ENCODE measurements at regions not wholly inside any gene's neighbourhood (a gene's known extent, or its start where the extent isn't known, plus 50 kb on each side); places are given as distances from the start of the nearest gene placed in this dataset.
"Not testable (repeated sequence)": the region's sequence is repeated elsewhere in the genome, so short reads cannot be mapped to it uniquely, and the experiment has no call there.

DNA sequence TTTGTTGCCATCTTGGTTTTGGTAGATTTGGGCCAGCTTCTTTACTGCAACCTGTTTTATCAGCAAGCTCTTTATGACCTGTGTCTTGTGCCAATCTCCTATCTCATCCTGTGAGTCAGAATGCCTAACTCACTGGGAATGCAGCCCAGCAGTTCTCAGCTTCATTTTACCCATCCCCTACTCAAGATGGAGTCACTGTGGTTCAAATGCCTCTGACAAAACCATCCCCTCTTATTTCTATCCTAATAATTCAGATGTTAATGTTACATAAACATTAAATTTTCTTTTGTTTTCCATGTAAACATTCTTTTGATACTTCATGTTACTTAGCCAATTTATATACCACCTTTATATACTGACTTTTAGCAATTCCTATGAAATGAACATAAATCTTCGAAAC lies 746.3 kb downstream of the CDH18 start:
- dilution Hi-C loops (cut with MboI; ENCODE audit: extremely low pct_ligation_motif_present, low sequenced_read_pairs), result no loop called here
- Histone ChIP-seq H3K4me3 (ENCODE audit: control insufficient read depth in 2 of 3, extremely low read depth in 1 of 3, insufficient read depth in 2 of 3, low read depth in 1 of 3, low read length in 3 of 3) (no peak overlapping the region), H3K9me3 (ENCODE audit: control insufficient read depth, low read depth, low read length) (peaks cover 2% of the 10 kb centered on the region), H3K4me2 (ENCODE audit: control insufficient read depth, extremely low read depth, insufficient read depth, low read depth, low read length) (no peak overlapping the region), H2AFZ (ENCODE audit: control insufficient read depth, low read length) (no peak overlapping the region), H3K9me1 (ENCODE audit: control insufficient read depth, extremely low read depth, insufficient read depth, low read length) (no peaks in the 10 kb centered on the region), H3K4me1 (ENCODE audit: control insufficient read depth, extremely low read depth, insufficient read depth, low read length) (peaks cover 24% of the 10 kb centered on the region), H3K27ac (ENCODE audit: control insufficient read depth, insufficient read depth, low read length) (no peak overlapping the region), H3K9ac (ENCODE audit: control insufficient read depth, extremely low read depth, insufficient read depth, low read length) (no peak overlapping the region), H3K79me2 (ENCODE audit: control insufficient read depth, insufficient read depth, low read length) (no peaks in the 10 kb centered on the region), H3K36me3 (ENCODE audit: control insufficient read depth in 2 of 2, extremely low read depth in 1 of 2, insufficient read depth in 2 of 2, low read length in 2 of 2) (no peaks in the 10 kb centered on the region), H3K27me3 (ENCODE audit: control insufficient read depth, extremely low read depth, insufficient read depth, low read length) (no peaks in the 10 kb centered on the region), H4K20me1 (ENCODE audit: control insufficient read depth, extremely low read depth, insufficient read depth, low read length) (no peaks in the 10 kb centered on the region)
- FAIRE-seq (peak; percentile 84), DNase-seq (ENCODE audit: low read depth, low spot score) (no peak)
- no peak for TF ChIP-seq EZH2 (IDR thresholded peaks at IDR 0.05; ENCODE audit: low read length)
- TF ChIP-seq, protein P1, sequence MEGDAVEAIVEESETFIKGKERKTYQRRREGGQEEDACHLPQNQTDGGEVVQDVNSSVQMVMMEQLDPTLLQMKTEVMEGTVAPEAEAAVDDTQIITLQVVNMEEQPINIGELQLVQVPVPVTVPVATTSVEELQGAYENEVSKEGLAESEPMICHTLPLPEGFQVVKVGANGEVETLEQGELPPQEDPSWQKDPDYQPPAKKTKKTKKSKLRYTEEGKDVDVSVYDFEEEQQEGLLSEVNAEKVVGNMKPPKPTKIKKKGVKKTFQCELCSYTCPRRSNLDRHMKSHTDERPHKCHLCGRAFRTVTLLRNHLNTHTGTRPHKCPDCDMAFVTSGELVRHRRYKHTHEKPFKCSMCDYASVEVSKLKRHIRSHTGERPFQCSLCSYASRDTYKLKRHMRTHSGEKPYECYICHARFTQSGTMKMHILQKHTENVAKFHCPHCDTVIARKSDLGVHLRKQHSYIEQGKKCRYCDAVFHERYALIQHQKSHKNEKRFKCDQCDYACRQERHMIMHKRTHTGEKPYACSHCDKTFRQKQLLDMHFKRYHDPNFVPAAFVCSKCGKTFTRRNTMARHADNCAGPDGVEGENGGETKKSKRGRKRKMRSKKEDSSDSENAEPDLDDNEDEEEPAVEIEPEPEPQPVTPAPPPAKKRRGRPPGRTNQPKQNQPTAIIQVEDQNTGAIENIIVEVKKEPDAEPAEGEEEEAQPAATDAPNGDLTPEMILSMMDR (optimal IDR thresholded peaks at IDR 0.05 in 1 of 3, IDR thresholded peaks at IDR 0.05 in 1 of 3, conservative IDR thresholded peaks at IDR 0.05 in 1 of 3; ENCODE audit: extremely low read depth in 1 of 3, insufficient read depth in 2 of 3, low read length in 3 of 3), result no peak

DNA sequence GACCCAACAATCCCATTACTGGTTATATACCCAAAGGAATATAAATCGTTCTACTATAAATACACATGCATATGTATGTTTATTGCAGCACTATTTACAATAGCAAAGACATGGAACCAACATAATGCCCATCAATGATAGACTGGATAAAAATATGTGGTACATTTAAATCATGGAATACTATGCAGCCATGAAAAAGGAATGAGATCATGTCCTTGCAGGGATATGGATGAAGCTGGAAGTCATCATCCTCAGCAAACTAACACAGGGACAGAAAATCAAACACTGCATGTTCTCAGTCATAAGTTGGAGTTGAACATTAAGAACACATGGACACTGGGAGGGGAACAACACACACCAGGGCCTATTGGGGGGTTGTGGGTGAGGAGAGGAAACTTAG lies 741.8 kb downstream of the CDH18 start:
- H3K9ac ChIP-seq (ENCODE audit: control insufficient read depth, extremely low read depth, insufficient read depth, low read length); H3K4me2 ChIP-seq (ENCODE audit: control insufficient read depth, extremely low read depth, insufficient read depth, low read depth, low read length); H3K4me1 ChIP-seq (ENCODE audit: control insufficient read depth, extremely low read depth, insufficient read depth, low read length); H3K79me2 ChIP-seq (ENCODE audit: control insufficient read depth, insufficient read depth, low read length); H3K9me3 ChIP-seq (ENCODE audit: control insufficient read depth, low read depth, low read length); H3K4me3 ChIP-seq (ENCODE audit: control insufficient read depth in 2 of 3, extremely low read depth in 1 of 3, insufficient read depth in 2 of 3, low read depth in 1 of 3, low read length in 3 of 3); H2AFZ ChIP-seq (ENCODE audit: control insufficient read depth, low read length); dilution Hi-C loops (cut with MboI; ENCODE audit: extremely low pct_ligation_motif_present, low sequenced_read_pairs); H4K20me1 ChIP-seq (ENCODE audit: control insufficient read depth, extremely low read depth, insufficient read depth, low read length); H3K9me1 ChIP-seq (ENCODE audit: control insufficient read depth, extremely low read depth, insufficient read depth, low read length); H3K27ac ChIP-seq (ENCODE audit: control insufficient read depth, insufficient read depth, low read length); FAIRE-seq; DNase-seq (ENCODE audit: low read depth, low spot score); H3K36me3 ChIP-seq (ENCODE audit: control insufficient read depth in 2 of 2, extremely low read depth in 1 of 2, insufficient read depth in 2 of 2, low read length in 2 of 2); H3K27me3 ChIP-seq (ENCODE audit: control insufficient read depth, extremely low read depth, insufficient read depth, low read length): not testable (repeated sequence)

DNA sequence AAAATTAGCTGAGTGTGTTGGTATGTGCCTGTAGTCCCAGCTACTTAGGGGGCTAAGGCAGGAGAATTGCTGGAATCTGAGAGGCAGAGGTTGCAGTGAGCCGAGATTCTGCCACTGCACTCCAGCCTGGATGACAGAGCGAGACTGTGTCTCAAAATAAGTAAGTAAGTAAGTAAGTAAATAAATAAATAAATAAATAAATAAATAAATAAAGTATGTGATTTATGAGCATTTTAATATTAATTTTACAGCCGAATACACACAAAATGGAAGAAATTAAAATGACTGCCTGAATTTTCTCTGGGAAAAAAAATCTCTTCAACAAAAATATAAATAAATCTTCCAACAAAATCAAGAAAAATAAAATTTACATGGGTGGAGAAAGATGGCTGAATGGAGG lies 740.7 kb downstream of the CDH18 start:
- H3K27ac ChIP-seq (ENCODE audit: control insufficient read depth, insufficient read depth, low read length), result no peak overlapping the region
- no peak overlapping the region for H3K9ac ChIP-seq (ENCODE audit: control insufficient read depth, extremely low read depth, insufficient read depth, low read length)
- FAIRE-seq, result no peak
- no peak for DNase-seq (ENCODE audit: low read depth, low spot score)
- H3K27me3 ChIP-seq (ENCODE audit: control insufficient read depth, extremely low read depth, insufficient read depth, low read length), result no peaks in the 10 kb centered on the region
- no peaks in the 10 kb centered on the region for H3K4me1 ChIP-seq (ENCODE audit: control insufficient read depth, extremely low read depth, insufficient read depth, low read length)
- no peaks in the 10 kb centered on the region for H4K20me1 ChIP-seq (ENCODE audit: control insufficient read depth, extremely low read depth, insufficient read depth, low read length)
- no peaks in the 10 kb centered on the region for H3K9me1 ChIP-seq (ENCODE audit: control insufficient read depth, extremely low read depth, insufficient read depth, low read length)
- H3K79me2 ChIP-seq (ENCODE audit: control insufficient read depth, insufficient read depth, low read length), result no peaks in the 10 kb centered on the region
- H3K4me3 ChIP-seq (ENCODE audit: control insufficient read depth in 2 of 3, extremely low read depth in 1 of 3, insufficient read depth in 2 of 3, low read depth in 1 of 3, low read length in 3 of 3), result no peak overlapping the region
- TF ChIP-seq, protein P1 (optimal IDR thresholded peaks at IDR 0.05 in 1 of 3, IDR thresholded peaks at IDR 0.05 in 1 of 3, conservative IDR thresholded peaks at IDR 0.05 in 1 of 3; ENCODE audit: extremely low read depth in 1 of 3, insufficient read depth in 2 of 3, low read length in 3 of 3), result no peak
- H2AFZ ChIP-seq (ENCODE audit: control insufficient read depth, low read length), result no peak overlapping the region
- H3K9me3 ChIP-seq (ENCODE audit: control insufficient read depth, low read depth, low read length), result peaks cover 2% of the 10 kb centered on the region
- H3K4me2 ChIP-seq (ENCODE audit: control insufficient read depth, extremely low read depth, insufficient read depth, low read depth, low read length), result no peak overlapping the region
- dilution Hi-C loops (cut with MboI; ENCODE audit: extremely low pct_ligation_motif_present, low sequenced_read_pairs), result no loop called here
- no peaks in the 10 kb centered on the region for H3K36me3 ChIP-seq (ENCODE audit: control insufficient read depth in 2 of 2, extremely low read depth in 1 of 2, insufficient read depth in 2 of 2, low read length in 2 of 2)
